ENCODE measurements at regions not wholly inside any gene's neighbourhood (a gene's known extent, or its start where the extent isn't known, plus 50 kb on each side); places are given as distances from the start of the nearest gene placed in this dataset.

GRCh38 chr9:89234205-89235067 lies 55.8 kb upstream of the SHC3 start:
- DNase-seq: peak; percentile 1 to 17 (median 5)
- Mint-ChIP-seq H3K27ac (no peak overlapping the region), H3K36me3 (no peaks in the 10 kb centered on the region), H3K4me3 (peak overlapping the region in 3 of 5 donors; percentile 11 to 49 (median 28)), H3K4me1 (peaks cover 13 to 18% of the 10 kb centered on the region in 2 donors), H3K9me3 (peaks cover 0 to 4% (median under 1%) of the 10 kb centered on the region in 6 donors), H3K27me3 (ENCODE audit: low read depth in 3 of 3) (peaks cover 11 to 23% (median 12%) of the 10 kb centered on the region in 3 donors)

GRCh38 chr9:89236955-89237573 lies 58.4 kb upstream of the SHC3 start:
- Mint-ChIP-seq H3K27me3 (ENCODE audit: low read depth in 3 of 3) (peaks cover 5 to 23% (median 7%) of the 10 kb centered on the region in 3 donors), H3K9me3 (peaks cover 0 to 3% (median 0%) of the 10 kb centered on the region in 6 donors), H3K27ac (no peak overlapping the region), H3K4me3 (no peak overlapping the region), H3K36me3 (no peaks in the 10 kb centered on the region), H3K4me1 (peaks cover 13 to 18% of the 10 kb centered on the region in 2 donors)
- DNase-seq: no peak

DNA sequence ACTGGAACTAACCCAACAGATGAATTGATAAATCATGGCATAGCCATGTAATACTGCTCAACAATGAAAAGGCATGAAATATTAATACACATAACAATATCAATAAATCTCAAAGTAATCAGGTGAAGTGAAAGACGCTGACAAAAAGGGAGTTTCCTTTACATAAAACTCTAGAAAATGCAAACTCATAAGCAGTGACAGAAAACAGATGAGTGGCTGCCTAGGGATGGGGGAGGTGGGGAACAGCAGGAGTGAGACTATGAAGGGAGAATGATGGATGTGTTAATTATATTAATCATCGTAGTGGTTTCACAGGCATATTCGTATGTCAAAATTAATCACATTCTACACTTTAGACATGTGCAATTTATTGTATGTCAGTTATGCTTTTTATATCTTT lies 59.8 kb upstream of the SHC3 start:
- Mint-ChIP-seq H3K36me3 (no peaks in the 10 kb centered on the region), H3K4me3 (no peak overlapping the region), H3K9me3 (peaks cover 0 to 3% (median 0%) of the 10 kb centered on the region in 6 donors), H3K27ac (no peak overlapping the region), H3K4me1 (peaks cover 13 to 18% of the 10 kb centered on the region in 2 donors), H3K27me3 (ENCODE audit: low read depth in 3 of 3) (peaks cover 5 to 23% (median 6%) of the 10 kb centered on the region in 3 donors)
- no peak for DNase-seq

GRCh38 chr9:89243296-89244061 lies 64.9 kb upstream of the SHC3 start:
- Mint-ChIP-seq H3K4me1 (no peaks in the 10 kb centered on the region), H3K27ac (no peak overlapping the region)
- no peak for DNase-seq

GRCh38 chr9:89246840-89247239 lies 64.2 kb upstream of the CKS2 start:
- no peak overlapping the region for H3K4me3 Mint-ChIP-seq
- H3K9me3 Mint-ChIP-seq: no peaks in the 10 kb centered on the region
- no peaks in the 10 kb centered on the region for H3K4me1 Mint-ChIP-seq
- H3K27me3 Mint-ChIP-seq (ENCODE audit: low read depth in 3 of 3): no peaks in the 10 kb centered on the region
- H3K36me3 Mint-ChIP-seq: peaks cover 0 to 5% (median 0%) of the 10 kb centered on the region in 3 donors
- no peak for DNase-seq
- no peak overlapping the region for H3K27ac Mint-ChIP-seq

More at GRCh38 chr9:89243296-89244061, 64.9 kb upstream of the SHC3 start:
- no peak overlapping the region for H3K4me3 Mint-ChIP-seq
- peaks cover 0 to 5% (median 0%) of the 10 kb centered on the region in 3 donors for H3K36me3 Mint-ChIP-seq
- peaks cover 0 to 3% (median 0%) of the 10 kb centered on the region in 3 donors for H3K27me3 Mint-ChIP-seq (ENCODE audit: low read depth in 3 of 3)
- peaks cover 0 to 3% (median 0%) of the 10 kb centered on the region in 6 donors for H3K9me3 Mint-ChIP-seq

- DNase-seq: no peak
- H3K36me3 Mint-ChIP-seq: peaks cover 0 to 9% (median 0%) of the 10 kb centered on the region in 3 donors
- H3K27me3 Mint-ChIP-seq (ENCODE audit: low read depth in 3 of 3): no peaks in the 10 kb centered on the region
- H3K4me1 Mint-ChIP-seq: no peaks in the 10 kb centered on the region
- H3K4me3 Mint-ChIP-seq: no peak overlapping the region
- no peak overlapping the region for H3K27ac Mint-ChIP-seq
- H3K9me3 Mint-ChIP-seq: no peaks in the 10 kb centered on the region
These were observed 63.3 kb upstream of the CKS2 start for GRCh38 chr9:89247431-89248353.

GRCh38 chr9:89249001-89249400 lies 62.0 kb upstream of the CKS2 start:
- Mint-ChIP-seq H3K27me3 (ENCODE audit: low read depth in 3 of 3) (no peaks in the 10 kb centered on the region), H3K9me3 (no peaks in the 10 kb centered on the region), H3K4me1 (no peaks in the 10 kb centered on the region), H3K27ac (no peak overlapping the region), H3K4me3 (no peak overlapping the region), H3K36me3 (peaks cover 0 to 9% (median 0%) of the 10 kb centered on the region in 3 donors)
- DNase-seq: no peak

GRCh38 chr9:89252651-89253267 lies 58.2 kb upstream of the CKS2 start:
- no peak overlapping the region for H3K4me3 Mint-ChIP-seq
- H3K9me3 Mint-ChIP-seq: no peaks in the 10 kb centered on the region
- no peaks in the 10 kb centered on the region for H3K27me3 Mint-ChIP-seq (ENCODE audit: low read depth in 3 of 3)
- no peak overlapping the region for H3K27ac Mint-ChIP-seq
- H3K36me3 Mint-ChIP-seq: peaks cover 0 to 5% (median 0%) of the 10 kb centered on the region in 3 donors
- no peaks in the 10 kb centered on the region for H3K4me1 Mint-ChIP-seq
- DNase-seq: no peak

- no peaks in the 10 kb centered on the region for H3K27me3 Mint-ChIP-seq (ENCODE audit: low read depth in 3 of 3)
- H3K27ac Mint-ChIP-seq: no peak overlapping the region
- H3K4me3 Mint-ChIP-seq: no peak overlapping the region
- DNase-seq: no peak
- no peaks in the 10 kb centered on the region for H3K9me3 Mint-ChIP-seq
- peaks cover 0 to 5% (median 0%) of the 10 kb centered on the region in 3 donors for H3K36me3 Mint-ChIP-seq
- H3K4me1 Mint-ChIP-seq: no peaks in the 10 kb centered on the region
These were observed 56.8 kb upstream of the CKS2 start for GRCh38 chr9:89254058-89254772.

GRCh38 chr9:89254773-89255125 lies 56.2 kb upstream of the CKS2 start:
- Mint-ChIP-seq H3K9me3 (no peaks in the 10 kb centered on the region), H3K4me1 (no peaks in the 10 kb centered on the region), H3K27me3 (ENCODE audit: low read depth in 3 of 3) (no peaks in the 10 kb centered on the region), H3K4me3 (no peak overlapping the region), H3K36me3 (peaks cover 0 to 5% (median 0%) of the 10 kb centered on the region in 3 donors), H3K27ac (no peak overlapping the region)
- DNase-seq: no peak

GRCh38 chr9:89256225-89256624 lies 54.8 kb upstream of the CKS2 start:
- Mint-ChIP-seq H3K4me3 (no peak overlapping the region), H3K36me3 (peaks cover 0 to 5% (median 0%) of the 10 kb centered on the region in 3 donors), H3K27ac (no peak overlapping the region), H3K4me1 (no peaks in the 10 kb centered on the region), H3K27me3 (ENCODE audit: low read depth in 3 of 3) (no peaks in the 10 kb centered on the region), H3K9me3 (no peaks in the 10 kb centered on the region)
- DNase-seq: no peak

- Mint-ChIP-seq H3K4me1 (no peaks in the 10 kb centered on the region), H3K4me3 (no peak overlapping the region), H3K36me3 (peaks cover 0 to 5% (median 0%) of the 10 kb centered on the region in 3 donors), H3K27ac (no peak overlapping the region), H3K9me3 (no peaks in the 10 kb centered on the region), H3K27me3 (ENCODE audit: low read depth in 3 of 3) (no peaks in the 10 kb centered on the region)
- DNase-seq: no peak
These were observed 54.4 kb upstream of the CKS2 start for GRCh38 chr9:89256642-89257041.
